ENCODE measurements at regions not wholly inside any gene's neighbourhood (a gene's known extent, or its start where the extent isn't known, plus 50 kb on each side); places are given as distances from the start of the nearest gene placed in this dataset.
A peak's percentile ranks its signal among the peaks of the same experiment; 100 is the strongest.
"Not testable (repeated sequence)": the region's sequence is repeated elsewhere in the genome, so short reads cannot be mapped to it uniquely, and the experiment has no call there.

DNA sequence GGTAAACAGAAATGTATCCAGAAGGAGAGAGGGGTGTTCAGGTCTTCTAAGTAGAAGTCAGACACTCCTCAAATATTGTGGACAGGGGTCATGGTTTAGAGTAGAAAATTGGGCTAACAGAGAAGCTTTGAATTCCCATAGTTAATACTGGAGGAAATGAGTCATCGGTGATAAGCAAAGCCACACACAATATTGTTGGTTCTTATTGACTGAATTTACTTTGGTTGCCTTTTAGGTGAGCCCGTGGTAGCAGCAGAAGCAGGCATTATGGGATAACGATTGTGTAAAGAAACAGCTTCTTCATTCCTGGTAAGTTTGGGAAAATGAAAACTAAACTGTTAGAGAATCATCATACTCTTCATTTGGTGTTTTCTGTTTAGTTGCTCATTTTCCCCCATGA lies 110.2 kb upstream of the VKORC1L1 start:
- not testable (repeated sequence) for H3K36me3 ChIP-seq (replicated peaks; ENCODE audit: low read depth, low read length); H3K79me2 ChIP-seq (ENCODE audit: low read length); H3K9ac ChIP-seq (ENCODE audit: low read length); H3K27ac ChIP-seq (ENCODE audit: low read length); H3K4me3 ChIP-seq (ENCODE audit: low read length); H3K9me3 ChIP-seq (ENCODE audit: insufficient read depth, low read length); H3K4me2 ChIP-seq (ENCODE audit: low read length); H2AFZ ChIP-seq (ENCODE audit: low read depth, low read length); H3K27me3 ChIP-seq (ENCODE audit: low read depth, low read length); H3K4me1 ChIP-seq (ENCODE audit: low read length); H4K20me1 ChIP-seq (ENCODE audit: insufficient read depth, low read length)

GRCh38 chr7:65763114-65763513 lies 109.8 kb upstream of the VKORC1L1 start:
- not testable (repeated sequence) for H4K20me1 ChIP-seq (ENCODE audit: insufficient read depth, low read length); H3K4me1 ChIP-seq (ENCODE audit: low read length); H3K9me3 ChIP-seq (ENCODE audit: insufficient read depth, low read length); H3K9ac ChIP-seq (ENCODE audit: low read length); H3K27me3 ChIP-seq (ENCODE audit: low read depth, low read length); H3K27ac ChIP-seq (ENCODE audit: low read length); H3K36me3 ChIP-seq (replicated peaks; ENCODE audit: low read depth, low read length); H3K79me2 ChIP-seq (ENCODE audit: low read length); H3K4me3 ChIP-seq (ENCODE audit: low read length); H3K4me2 ChIP-seq (ENCODE audit: low read length); H2AFZ ChIP-seq (ENCODE audit: low read depth, low read length)

GRCh38 chr7:65770473-65771225 lies 102.2 kb upstream of the VKORC1L1 start:
- not testable (repeated sequence) for H4K20me1 ChIP-seq (ENCODE audit: insufficient read depth, low read length); H3K79me2 ChIP-seq (ENCODE audit: low read length); H3K27ac ChIP-seq (ENCODE audit: low read length); H3K36me3 ChIP-seq (replicated peaks; ENCODE audit: low read depth, low read length); H3K4me1 ChIP-seq (ENCODE audit: low read length); H3K9me3 ChIP-seq (ENCODE audit: insufficient read depth, low read length); H3K27me3 ChIP-seq (ENCODE audit: low read depth, low read length)
- peak overlapping the region; percentile 84 for H2AFZ ChIP-seq (ENCODE audit: low read depth, low read length)
- H3K4me3 ChIP-seq (ENCODE audit: low read length), result peak overlapping the region; percentile 82
- peak overlapping the region; percentile 66 for H3K9ac ChIP-seq (ENCODE audit: low read length)
- H3K4me2 ChIP-seq (ENCODE audit: low read length), result peak overlapping the region; percentile 73

GRCh38 chr7:65771226-65771569 lies 101.7 kb upstream of the VKORC1L1 start:
- H4K20me1 ChIP-seq (ENCODE audit: insufficient read depth, low read length); H3K4me1 ChIP-seq (ENCODE audit: low read length); H3K27ac ChIP-seq (ENCODE audit: low read length); H3K27me3 ChIP-seq (ENCODE audit: low read depth, low read length); H3K36me3 ChIP-seq (replicated peaks; ENCODE audit: low read depth, low read length); H3K9me3 ChIP-seq (ENCODE audit: insufficient read depth, low read length); H3K79me2 ChIP-seq (ENCODE audit: low read length): not testable (repeated sequence)
- Histone ChIP-seq H2AFZ (ENCODE audit: low read depth, low read length) (peak overlapping the region; percentile 9; the same call in 1 of the 2 replicates), H3K9ac (ENCODE audit: low read length) (peak overlapping the region; percentile 66), H3K4me2 (ENCODE audit: low read length) (peak overlapping the region; percentile 73), H3K4me3 (ENCODE audit: low read length) (peak overlapping the region; percentile 82)

GRCh38 chr7:65776677-65777076 lies 96.2 kb upstream of the VKORC1L1 start:
- not testable (repeated sequence) for H3K36me3 ChIP-seq (replicated peaks; ENCODE audit: low read depth, low read length); H3K9me3 ChIP-seq (ENCODE audit: insufficient read depth, low read length); H2AFZ ChIP-seq (ENCODE audit: low read depth, low read length); H3K4me3 ChIP-seq (ENCODE audit: low read length); H3K9ac ChIP-seq (ENCODE audit: low read length); H3K27me3 ChIP-seq (ENCODE audit: low read depth, low read length); H3K79me2 ChIP-seq (ENCODE audit: low read length); H3K4me1 ChIP-seq (ENCODE audit: low read length); H4K20me1 ChIP-seq (ENCODE audit: insufficient read depth, low read length); H3K27ac ChIP-seq (ENCODE audit: low read length); H3K4me2 ChIP-seq (ENCODE audit: low read length)

- not testable (repeated sequence) for H3K36me3 ChIP-seq (replicated peaks; ENCODE audit: low read depth, low read length); H3K4me3 ChIP-seq (ENCODE audit: low read length); H3K9ac ChIP-seq (ENCODE audit: low read length); H4K20me1 ChIP-seq (ENCODE audit: insufficient read depth, low read length); H3K4me1 ChIP-seq (ENCODE audit: low read length); H3K27me3 ChIP-seq (ENCODE audit: low read depth, low read length); H2AFZ ChIP-seq (ENCODE audit: low read depth, low read length); H3K27ac ChIP-seq (ENCODE audit: low read length); H3K4me2 ChIP-seq (ENCODE audit: low read length); H3K79me2 ChIP-seq (ENCODE audit: low read length); H3K9me3 ChIP-seq (ENCODE audit: insufficient read depth, low read length)
These were observed 82.9 kb upstream of the VKORC1L1 start for GRCh38 chr7:65789943-65790342.

- H3K9ac ChIP-seq (ENCODE audit: low read length); H3K4me3 ChIP-seq (ENCODE audit: low read length); H3K4me1 ChIP-seq (ENCODE audit: low read length); H3K4me2 ChIP-seq (ENCODE audit: low read length); H3K27ac ChIP-seq (ENCODE audit: low read length); H4K20me1 ChIP-seq (ENCODE audit: insufficient read depth, low read length); H3K27me3 ChIP-seq (ENCODE audit: low read depth, low read length); H3K79me2 ChIP-seq (ENCODE audit: low read length); H3K9me3 ChIP-seq (ENCODE audit: insufficient read depth, low read length); H2AFZ ChIP-seq (ENCODE audit: low read depth, low read length); H3K36me3 ChIP-seq (replicated peaks; ENCODE audit: low read depth, low read length): not testable (repeated sequence)
These were observed 81.1 kb upstream of the VKORC1L1 start for GRCh38 chr7:65791788-65792187.

- H4K20me1 ChIP-seq (ENCODE audit: insufficient read depth, low read length); H3K9me3 ChIP-seq (ENCODE audit: insufficient read depth, low read length); H3K4me3 ChIP-seq (ENCODE audit: low read length); H3K79me2 ChIP-seq (ENCODE audit: low read length); H3K36me3 ChIP-seq (replicated peaks; ENCODE audit: low read depth, low read length); H2AFZ ChIP-seq (ENCODE audit: low read depth, low read length); H3K9ac ChIP-seq (ENCODE audit: low read length); H3K4me1 ChIP-seq (ENCODE audit: low read length); H3K27me3 ChIP-seq (ENCODE audit: low read depth, low read length); H3K4me2 ChIP-seq (ENCODE audit: low read length); H3K27ac ChIP-seq (ENCODE audit: low read length): not testable (repeated sequence)
These were observed 80.1 kb upstream of the VKORC1L1 start for GRCh38 chr7:65792726-65793125.

DNA sequence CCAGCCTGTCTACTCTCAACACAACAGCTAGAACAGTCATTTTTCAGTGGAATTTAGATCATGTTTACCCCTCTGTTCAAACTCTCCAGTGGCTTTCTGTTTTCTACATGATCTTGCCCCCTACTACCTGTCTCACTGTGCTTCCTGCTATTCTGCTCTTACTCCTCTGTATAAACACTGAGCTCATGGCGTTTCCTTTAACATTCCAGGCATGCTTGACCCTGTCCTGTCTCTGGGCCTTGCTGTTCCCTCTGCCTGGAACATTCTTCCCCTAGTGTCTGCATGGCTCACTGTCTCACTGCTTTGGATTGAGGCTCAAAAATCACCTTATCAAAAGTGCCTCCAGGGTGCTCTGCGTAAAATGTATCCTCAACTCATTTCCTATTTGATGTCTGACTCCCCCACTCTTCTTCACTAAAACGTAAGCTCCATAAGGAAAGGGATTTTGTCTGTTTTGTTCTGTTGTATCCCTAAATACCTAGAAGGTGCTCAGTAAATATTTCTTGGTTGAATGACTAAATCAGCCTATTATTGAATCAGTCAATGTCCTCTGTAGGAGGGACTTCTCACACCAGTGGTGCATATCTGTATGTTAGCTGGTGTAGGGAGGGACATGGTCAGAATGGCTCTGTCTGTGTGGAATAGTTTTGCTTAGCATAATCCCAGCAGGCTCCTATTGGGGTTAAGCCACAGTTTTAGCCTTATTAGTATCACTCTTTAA lies 78.0 kb upstream of the VKORC1L1 start:
- not testable (repeated sequence) for H3K27ac ChIP-seq (ENCODE audit: low read length); H3K4me3 ChIP-seq (ENCODE audit: low read length); H3K4me2 ChIP-seq (ENCODE audit: low read length); H2AFZ ChIP-seq (ENCODE audit: low read depth, low read length); H3K4me1 ChIP-seq (ENCODE audit: low read length); H3K36me3 ChIP-seq (replicated peaks; ENCODE audit: low read depth, low read length); H3K79me2 ChIP-seq (ENCODE audit: low read length); H4K20me1 ChIP-seq (ENCODE audit: insufficient read depth, low read length); H3K27me3 ChIP-seq (ENCODE audit: low read depth, low read length); H3K9ac ChIP-seq (ENCODE audit: low read length); H3K9me3 ChIP-seq (ENCODE audit: insufficient read depth, low read length)

- H3K4me2 ChIP-seq (ENCODE audit: low read length); H3K27ac ChIP-seq (ENCODE audit: low read length); H3K4me1 ChIP-seq (ENCODE audit: low read length); H3K27me3 ChIP-seq (ENCODE audit: low read depth, low read length); H3K79me2 ChIP-seq (ENCODE audit: low read length); H3K9me3 ChIP-seq (ENCODE audit: insufficient read depth, low read length); H4K20me1 ChIP-seq (ENCODE audit: insufficient read depth, low read length); H3K9ac ChIP-seq (ENCODE audit: low read length); H3K4me3 ChIP-seq (ENCODE audit: low read length); H2AFZ ChIP-seq (ENCODE audit: low read depth, low read length); H3K36me3 ChIP-seq (replicated peaks; ENCODE audit: low read depth, low read length): not testable (repeated sequence)
These were observed 77.5 kb upstream of the VKORC1L1 start for GRCh38 chr7:65795392-65795716.

Measured in OCI-LY3 (cell line).